IPS-18c (cell line): ENCODE measurements at regions not wholly inside any gene's neighbourhood (a gene's known extent, or its start where the extent isn't known, plus 50 kb on each side); places are given as distances from the start of the nearest gene placed in this dataset.

Source experiments
- H3K4me3 ChIP-seq: 2 replicates; pipeline ENCODE4 v1.7.0; 2013; ENCODE audit warnings: low read depth, mild to moderate bottlenecking, low read length, moderate library complexity; ENCODE audit not compliant: insufficient read depth
- H3K9me3 ChIP-seq: one replicate; pipeline ENCODE4 v1.6.1; 2013; ENCODE audit warnings: mild to moderate bottlenecking, low read length, moderate library complexity; ENCODE audit not compliant: control insufficient read depth, insufficient read depth

DNA sequence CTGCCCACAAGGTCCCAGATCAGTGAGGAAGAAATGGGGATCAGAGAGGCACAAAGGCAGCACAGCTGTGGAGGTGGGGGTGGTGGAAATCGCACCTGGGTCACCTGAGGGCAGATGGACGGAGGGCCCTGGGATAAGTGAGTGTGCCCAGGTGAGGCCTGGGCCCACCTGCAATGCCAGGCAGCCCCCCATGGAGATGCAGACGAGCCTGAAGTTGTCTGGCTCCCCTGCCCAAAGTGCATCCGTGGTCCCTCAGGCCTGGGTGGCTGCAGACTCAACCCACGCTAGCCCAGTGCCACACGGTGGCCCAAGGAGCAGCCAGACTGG lies 84.9 kb downstream of the NCOR2 start:
- Histone ChIP-seq H3K4me3 (no peak overlapping the region), H3K9me3 (no peaks in the 10 kb centered on the region)

DNA sequence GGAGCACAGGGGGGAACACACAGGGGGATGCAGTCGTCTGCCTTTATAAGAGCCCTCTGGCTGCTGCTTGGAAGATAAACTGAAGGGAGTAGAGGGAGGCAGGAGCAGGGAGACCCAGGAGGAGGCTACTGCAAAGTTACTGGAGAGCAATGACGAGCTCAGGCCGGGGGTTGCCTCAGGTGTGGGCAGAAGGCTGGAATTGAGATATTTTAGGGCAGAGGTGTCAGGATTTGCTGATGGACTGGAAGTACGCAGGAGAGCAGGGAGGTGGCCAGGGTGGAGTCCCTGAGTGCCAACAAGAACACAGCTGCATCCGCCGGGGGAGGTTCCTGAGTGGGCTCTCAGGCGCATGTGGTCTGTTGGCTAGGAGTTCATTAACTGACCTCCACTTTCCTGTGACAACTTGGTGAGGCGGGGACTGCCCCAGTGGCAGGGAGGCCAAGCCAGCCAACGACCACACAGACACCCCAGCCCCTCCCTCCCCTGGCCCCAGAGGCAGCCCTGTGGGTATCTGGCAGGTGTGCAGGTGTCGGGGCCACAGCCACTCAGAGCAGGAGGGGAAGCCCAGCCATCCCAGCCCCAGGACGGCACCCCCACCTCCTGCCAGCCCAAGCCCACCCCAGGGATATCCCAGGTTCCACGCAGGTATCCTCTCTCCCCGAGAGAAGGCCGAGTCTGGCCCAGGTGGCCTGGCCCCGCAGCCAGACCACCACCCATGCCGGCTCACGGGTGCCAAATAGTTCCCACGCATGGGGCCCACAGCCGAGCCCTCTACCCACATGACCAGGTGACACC lies 85.4 kb downstream of the NCOR2 start:
- Histone ChIP-seq H3K4me3 (no peak overlapping the region), H3K9me3 (no peaks in the 10 kb centered on the region)

DNA sequence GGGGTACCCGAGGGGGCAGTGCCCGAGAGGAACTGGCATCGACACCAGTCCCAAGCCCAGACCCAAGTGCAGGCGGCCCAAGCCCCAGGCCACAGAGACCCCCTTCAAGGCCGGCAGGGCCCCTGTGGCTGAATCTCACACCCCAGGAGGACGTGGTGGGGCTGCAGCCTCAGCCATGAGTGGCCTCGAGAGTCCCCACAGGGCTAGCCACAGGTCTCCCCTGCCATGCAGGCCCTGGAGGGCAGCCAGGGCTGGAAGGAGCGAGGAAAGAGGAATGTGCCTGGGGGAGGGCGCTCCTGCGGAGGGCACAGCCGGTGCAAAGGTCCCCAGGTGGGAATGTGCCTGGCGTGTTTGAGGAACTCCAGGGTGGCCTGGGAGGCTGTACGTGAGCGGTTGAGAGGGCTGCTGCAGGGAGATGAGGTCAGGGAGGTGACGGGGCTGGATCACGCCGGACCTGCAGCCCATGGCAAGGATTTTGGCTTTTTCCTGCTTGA lies 86.1 kb downstream of the NCOR2 start:
- Histone ChIP-seq H3K9me3 (no peaks in the 10 kb centered on the region), H3K4me3 (no peak overlapping the region)

DNA sequence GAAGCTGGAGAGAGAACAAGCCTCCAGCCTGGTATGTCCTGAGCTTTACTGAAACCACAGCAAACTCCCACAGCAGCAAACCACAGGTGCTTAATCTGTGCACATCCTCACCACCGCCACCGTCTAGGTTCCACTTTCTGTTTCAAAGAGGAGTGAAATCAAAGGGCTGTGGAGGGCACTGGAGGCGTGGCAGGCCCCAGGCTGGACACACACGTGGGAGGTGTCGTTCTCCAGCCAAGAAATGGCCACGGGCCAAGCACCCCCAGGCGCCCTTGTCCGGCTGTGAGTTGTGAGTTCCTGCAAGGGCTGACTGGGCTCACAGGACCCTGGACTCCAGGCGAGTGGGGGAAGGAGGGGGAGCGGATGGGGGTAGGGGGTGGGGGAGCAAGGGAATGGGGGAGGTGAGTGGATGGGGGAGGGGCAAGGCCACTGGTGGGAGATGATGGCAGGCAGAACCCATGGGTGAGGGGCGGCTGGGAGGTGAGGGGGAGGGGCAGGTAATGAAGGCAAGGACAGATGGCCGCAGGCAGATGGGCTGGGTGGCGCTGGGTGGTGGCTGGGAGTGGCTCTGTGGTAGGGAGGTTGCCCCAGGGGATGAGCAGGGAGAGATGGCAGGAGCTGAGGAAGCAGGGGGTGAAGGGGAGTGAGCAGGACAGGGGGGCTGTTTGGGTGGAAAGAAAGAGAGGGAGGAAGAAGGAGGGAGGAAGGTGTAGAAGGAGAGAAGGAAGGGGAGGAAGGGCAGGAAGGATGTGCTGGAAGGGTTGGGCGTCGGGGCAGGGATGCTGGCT lies 86.7 kb downstream of the NCOR2 start:
- Histone ChIP-seq H3K9me3 (no peaks in the 10 kb centered on the region), H3K4me3 (no peak overlapping the region)

DNA sequence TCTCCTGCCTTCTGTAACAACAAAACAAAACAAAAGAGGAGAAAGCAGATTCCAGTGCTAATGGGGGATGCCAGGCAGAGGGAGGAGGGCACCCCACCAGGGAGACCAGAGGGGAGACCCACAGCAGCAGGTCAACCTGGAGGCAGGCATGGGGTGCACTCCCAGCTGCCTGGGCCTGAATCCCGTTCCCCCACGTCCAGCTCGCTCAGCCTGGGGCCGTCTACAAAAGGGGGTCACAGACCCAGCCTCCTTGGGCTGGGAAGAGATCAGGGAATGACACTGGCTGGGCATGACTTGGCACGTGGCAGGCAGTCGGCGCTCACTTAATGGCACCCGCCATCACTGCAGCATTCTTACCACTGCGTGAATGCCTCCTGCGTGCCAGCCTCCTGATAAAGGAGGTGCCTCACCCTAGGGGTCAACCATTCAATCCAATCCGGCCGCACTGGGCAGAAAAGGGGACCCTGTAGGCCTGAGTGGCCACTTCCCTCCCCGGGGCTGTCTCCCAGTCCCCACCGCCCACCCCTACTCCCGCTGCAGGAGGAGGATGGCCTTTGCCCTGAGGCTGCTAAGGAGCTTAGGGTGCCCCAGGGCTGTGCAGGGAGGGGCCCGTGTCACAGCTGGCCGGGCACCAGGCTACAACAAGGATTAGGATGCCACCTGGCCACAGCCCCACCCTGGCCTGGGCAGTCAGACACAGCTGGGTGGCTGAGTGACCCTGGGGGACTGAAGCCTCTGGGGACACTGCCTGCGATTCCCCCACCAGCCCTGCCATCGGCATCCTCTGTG lies 87.5 kb downstream of the NCOR2 start:
- no peak overlapping the region for H3K4me3 ChIP-seq

DNA sequence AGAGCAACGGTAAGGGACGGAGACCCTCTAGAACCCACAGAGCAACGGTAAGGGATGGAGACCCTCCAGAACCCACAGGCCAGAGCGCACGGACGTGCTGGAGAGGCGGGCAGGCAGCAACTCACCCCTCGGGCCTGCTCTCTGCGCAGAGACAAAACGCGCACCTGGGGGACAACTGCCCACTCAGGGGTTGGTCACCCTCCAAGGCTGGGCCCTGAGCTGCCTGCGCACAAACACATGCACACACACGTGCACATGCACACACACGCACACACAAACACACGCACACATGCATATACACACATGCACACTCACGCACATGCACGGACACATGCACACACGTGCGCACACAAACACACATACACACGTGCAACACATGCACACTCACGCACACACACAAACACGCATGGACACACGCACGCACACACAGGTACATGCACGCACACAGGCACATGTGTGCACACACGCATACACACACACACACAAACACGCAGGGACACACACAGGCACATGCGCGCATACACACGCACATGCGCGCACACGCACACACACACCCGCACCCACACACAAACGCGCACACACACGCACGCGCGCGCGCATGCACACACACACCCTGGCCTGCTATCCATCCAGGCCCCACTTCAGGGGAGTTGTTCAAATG lies 88.3 kb downstream of the NCOR2 start:
- H3K9me3 ChIP-seq = no peaks in the 10 kb centered on the region

More for the DNA sequence above, 87.5 kb downstream of the NCOR2 start:
- no peaks in the 10 kb centered on the region for H3K9me3 ChIP-seq

DNA sequence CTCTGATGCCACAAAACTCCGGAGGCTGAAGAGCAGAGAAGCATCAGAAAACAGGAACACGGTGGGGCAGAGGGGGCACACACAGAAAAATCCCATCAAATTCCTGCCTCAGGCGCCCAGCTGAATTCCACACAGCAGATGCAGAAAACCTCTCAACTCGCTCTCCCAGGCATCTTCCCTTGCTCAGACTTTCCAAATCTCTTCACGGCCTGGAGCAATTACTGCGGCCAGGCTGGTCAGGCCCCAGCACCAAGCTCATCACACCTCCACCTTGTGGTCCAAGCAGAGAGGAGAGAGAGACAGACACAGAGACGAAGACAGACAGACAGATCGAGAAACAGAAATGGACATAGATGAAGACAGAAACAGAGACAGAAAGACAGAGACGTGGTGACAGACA lies 89.0 kb downstream of the NCOR2 start:
- Histone ChIP-seq H3K9me3 (no peaks in the 10 kb centered on the region), H3K4me3 (no peak overlapping the region)

More for the DNA sequence above, 88.3 kb downstream of the NCOR2 start:
- no peak overlapping the region for H3K4me3 ChIP-seq

DNA sequence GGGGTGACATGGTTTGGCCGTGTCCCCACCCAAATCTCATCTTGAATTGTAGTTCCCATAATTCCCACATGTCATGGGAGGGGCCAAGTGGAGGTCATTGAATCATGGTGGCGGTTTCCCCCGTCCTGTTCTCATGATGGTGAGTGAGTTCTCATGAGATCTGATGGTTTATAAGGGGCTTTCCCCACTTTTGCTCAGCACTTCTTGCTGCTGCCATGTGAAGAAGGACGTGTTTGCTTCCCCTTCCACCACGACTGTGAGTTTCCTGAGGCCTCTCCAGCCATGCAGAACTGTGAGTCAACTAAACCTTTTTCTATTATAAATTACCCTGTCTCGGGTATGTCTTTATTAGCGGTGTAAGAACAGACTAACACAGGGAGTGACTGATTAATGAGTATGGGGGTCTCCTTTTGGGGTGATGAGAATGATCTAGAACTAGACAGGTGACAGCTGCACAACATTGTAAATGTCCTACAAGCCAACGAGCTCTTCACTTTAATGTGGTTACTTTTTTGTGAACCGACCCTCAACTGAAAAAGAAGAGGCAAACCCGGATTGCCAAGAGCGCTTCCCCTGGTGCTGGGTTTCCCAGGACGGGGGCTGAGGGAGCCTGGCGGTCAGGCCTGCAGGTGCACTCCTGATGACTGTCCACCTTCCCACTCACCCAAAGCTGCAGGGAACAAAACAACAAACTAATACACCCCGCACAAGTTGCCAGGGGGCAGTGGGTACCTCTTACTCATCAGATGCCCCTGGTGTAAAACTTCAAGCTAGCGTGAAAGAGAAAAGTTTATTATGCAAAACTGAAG lies 90.1 kb downstream of the NCOR2 start:
- H3K9me3 ChIP-seq = peaks cover 5% of the 10 kb centered on the region
- H3K4me3 ChIP-seq = no peak overlapping the region

DNA sequence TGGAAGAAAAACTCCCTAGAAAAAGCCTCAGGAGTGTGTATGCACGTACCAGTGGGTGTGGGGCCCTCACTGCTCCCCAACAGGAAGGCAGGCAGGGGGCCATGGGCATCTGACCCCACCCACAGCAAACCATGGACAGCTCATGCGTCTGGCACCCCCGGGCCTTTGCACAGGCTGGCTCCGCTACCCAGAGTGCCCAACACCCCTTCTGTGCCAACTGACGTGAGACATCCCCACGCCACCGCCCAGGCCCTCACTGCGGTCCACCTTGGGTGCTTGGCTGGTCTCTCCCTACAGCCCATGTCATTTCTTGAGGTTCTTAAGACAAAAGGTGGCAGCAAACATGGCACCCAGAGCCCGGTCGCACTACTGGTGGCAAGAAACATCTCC lies 91.4 kb downstream of the NCOR2 start:
- Histone ChIP-seq H3K9me3 (peaks cover 5% of the 10 kb centered on the region), H3K4me3 (no peak overlapping the region)

DNA sequence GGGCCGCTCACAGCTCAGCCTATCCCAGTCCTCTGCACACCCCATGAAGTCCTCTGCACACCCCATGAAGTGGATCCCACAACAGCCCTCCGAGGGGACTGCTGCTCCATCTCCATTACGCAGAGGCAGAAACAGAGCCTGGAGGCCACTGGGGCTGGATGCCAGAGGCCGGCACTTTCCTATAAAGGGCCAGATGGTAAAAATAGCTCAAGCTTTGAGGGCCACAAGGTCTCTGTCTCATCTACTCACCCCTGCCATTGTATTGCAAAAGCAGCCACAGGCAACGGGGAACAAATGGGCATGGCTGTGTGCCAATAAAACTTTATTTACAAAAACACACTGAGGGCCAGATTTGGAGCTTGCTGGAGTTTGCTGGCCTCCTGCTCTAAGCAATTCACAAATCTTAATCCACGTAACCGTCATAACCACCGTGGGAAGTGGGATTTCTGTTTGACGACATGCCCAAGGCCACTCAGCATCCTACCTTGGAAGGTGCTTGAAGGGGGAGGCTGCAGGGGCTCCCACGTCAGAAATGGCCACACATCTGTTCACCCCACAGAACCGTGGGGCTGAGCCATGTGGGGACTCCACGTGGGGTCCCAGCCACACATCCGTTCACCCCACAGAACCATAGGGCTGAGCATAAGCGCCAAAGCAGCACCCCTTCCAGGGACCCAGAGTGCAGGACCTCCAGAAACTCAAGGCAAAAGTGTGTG lies 92.0 kb downstream of the NCOR2 start:
- H3K9me3 ChIP-seq = peaks cover 5% of the 10 kb centered on the region
- no peak overlapping the region for H3K4me3 ChIP-seq

DNA sequence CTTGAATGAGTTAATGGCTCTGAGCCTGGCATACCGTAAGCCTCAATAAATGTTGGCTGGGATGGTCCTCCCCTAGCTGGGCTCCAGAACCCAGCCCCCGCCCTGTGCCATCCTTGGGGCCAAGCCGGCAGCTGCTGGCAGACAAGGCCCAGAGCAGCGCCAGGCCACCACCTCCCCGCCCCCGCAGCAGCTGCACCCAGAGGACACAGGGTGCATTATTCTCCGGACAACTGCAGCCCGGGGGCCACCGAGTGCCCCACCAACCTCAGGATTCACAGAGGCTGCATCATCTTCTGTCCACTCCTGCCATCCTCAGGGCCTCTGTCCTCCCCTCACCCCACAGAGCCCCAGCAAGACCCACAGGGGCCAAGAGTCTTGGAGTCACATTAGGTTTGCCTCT lies 92.7 kb downstream of the NCOR2 start:
- H3K9me3 ChIP-seq = peaks cover 5% of the 10 kb centered on the region
- no peak overlapping the region for H3K4me3 ChIP-seq

DNA sequence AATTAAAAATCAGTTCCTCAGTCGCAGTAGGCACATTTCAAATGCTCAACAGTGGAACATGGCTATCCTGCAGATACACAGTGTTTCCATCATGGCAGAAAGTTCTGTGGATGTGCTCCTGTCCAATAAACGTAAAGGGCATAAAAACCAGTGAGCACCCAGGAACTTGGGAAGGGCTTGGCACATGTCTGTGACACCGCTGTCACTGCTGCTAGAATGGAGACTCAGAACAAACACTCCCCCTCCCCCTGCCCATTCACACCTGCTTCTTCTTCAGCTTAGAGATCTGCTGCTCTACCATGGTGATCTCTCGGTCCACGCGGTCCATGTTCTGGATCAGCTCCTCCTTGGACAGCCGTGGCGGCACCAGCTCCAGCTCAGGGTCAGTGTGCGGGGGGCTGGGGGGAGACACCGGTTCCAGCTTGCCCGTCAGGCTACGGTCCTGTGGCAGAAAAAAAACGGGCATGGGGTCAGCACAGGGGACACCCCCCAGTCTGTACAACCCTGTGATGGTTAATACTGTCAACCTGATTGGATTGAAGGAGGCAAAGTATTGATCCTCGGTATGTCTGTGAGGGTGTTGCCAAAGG lies 94.6 kb downstream of the NCOR2 start:
- no peak overlapping the region for H3K4me3 ChIP-seq
- H3K9me3 ChIP-seq = peaks cover 5% of the 10 kb centered on the region

DNA sequence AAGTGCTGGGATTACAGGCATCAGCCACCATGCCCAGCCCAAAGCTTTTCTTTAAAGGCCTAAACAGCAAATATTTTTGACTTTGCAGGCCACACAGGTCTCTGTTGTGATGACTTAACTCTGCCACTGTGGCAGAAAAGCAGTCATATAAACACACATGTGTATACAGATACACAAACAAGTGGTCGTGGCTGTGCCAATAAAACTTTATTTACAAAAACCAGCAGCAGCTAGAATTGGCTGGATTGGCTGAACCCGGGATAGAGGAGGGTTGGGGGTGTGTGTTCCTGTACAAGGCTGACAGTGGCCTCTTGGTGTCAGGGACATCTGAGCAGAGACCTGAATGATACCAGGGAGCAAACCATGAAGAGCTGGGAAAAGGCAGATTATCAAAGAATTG lies 95.6 kb downstream of the NCOR2 start:
- H3K4me3 ChIP-seq = no peak overlapping the region
- peaks cover 5% of the 10 kb centered on the region for H3K9me3 ChIP-seq

DNA sequence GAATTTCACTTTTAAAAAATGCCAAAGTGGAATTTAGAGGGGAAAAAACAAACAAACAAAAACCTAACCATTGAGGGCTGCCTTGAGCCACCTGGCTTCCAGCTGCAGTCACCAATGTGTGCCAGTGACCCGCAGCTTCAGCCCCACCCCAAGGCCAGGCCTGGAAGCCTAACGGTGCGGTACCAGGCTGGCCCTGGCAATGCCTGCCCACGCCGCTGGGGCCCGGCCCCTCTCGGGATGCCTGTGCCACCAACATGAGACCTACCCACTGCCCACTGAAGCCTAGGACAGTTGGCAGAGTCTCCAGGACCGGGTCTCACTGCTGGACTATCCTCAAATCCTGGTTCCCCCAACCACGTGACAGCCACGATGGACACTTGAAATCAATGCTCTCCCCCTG lies 96.6 kb downstream of the NCOR2 start:
- Histone ChIP-seq H3K9me3 (peaks cover 5% of the 10 kb centered on the region), H3K4me3 (no peak overlapping the region)

DNA sequence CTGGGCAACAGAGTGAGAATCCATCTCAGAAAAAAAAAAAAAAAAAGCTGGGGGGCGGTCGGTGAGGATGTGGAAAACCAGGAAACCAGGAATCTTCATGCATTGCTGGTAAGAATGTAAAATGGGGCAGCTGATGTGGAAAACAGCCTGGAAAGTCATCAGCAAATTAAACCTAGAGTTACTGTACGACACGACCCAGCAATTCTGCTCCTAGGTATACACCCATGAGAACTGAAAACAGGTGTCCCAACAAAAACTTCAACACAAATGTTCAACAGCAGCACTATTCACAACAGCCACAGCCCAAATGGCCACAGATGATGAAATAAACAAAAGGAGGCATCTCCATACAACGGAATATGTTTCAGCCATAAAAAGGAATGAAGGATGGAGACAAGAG lies 97.3 kb downstream of the NCOR2 start:
- H3K9me3 ChIP-seq = peaks cover 5% of the 10 kb centered on the region
- no peak overlapping the region for H3K4me3 ChIP-seq
